Activated CD8-positive, alpha-beta memory T cell treated with anti-CD3 and anti-CD28 coated beads for 1 hour (primary cell): ENCODE measurements at regions not wholly inside any gene's neighbourhood (a gene's known extent, or its start where the extent isn't known, plus 50 kb on each side); places are given as distances from the start of the nearest gene placed in this dataset.

Source experiments
- DNase-seq, 2 donors: peaks; one replicate each; pipeline ENCODE4 v3.0.0-alpha.2; 2020; ENCODE audit warnings: low read depth in 1 of 2; ENCODE audit errors: extremely low read depth in 1 of 2

GRCh38 chr11:128232588-128232987 is 354.8 kb downstream of the ETS1 start:
- no peak for DNase-seq

GRCh38 chr11:128231845-128232410 is 355.4 kb downstream of the ETS1 start:
- DNase-seq: no peak

- DNase-seq: no peak
Observed at GRCh38 chr11:128227466-128227865, 359.9 kb downstream of the ETS1 start.

GRCh38 chr11:128226106-128226716 is 361.1 kb downstream of the ETS1 start:
- no peak for DNase-seq

- no peak for DNase-seq
Observed at GRCh38 chr11:128222245-128222884, 365.0 kb downstream of the ETS1 start.

- no peak for DNase-seq
Observed at GRCh38 chr11:128219731-128220120, 367.6 kb downstream of the ETS1 start.

- no peak for DNase-seq
Observed at GRCh38 chr11:128216198-128216597, 371.2 kb downstream of the ETS1 start.

- DNase-seq: no peak
Observed at GRCh38 chr11:128215238-128215882, 372.0 kb downstream of the ETS1 start.

GRCh38 chr11:128214263-128214662 is 373.1 kb downstream of the ETS1 start:
- no peak for DNase-seq

GRCh38 chr11:128213461-128213860 is 373.9 kb downstream of the ETS1 start:
- no peak for DNase-seq

GRCh38 chr11:128212324-128212723 is 375.0 kb downstream of the ETS1 start:
- DNase-seq: no peak

GRCh38 chr11:128210148-128210940 is 377.0 kb downstream of the ETS1 start:
- no peak for DNase-seq

- no peak for DNase-seq
Observed at GRCh38 chr11:128209138-128209435, 378.3 kb downstream of the ETS1 start.

- DNase-seq: no peak
Observed at GRCh38 chr11:128208329-128209137, 378.8 kb downstream of the ETS1 start.

- DNase-seq: no peak
Observed at GRCh38 chr11:128207861-128208321, 379.5 kb downstream of the ETS1 start.

- no peak for DNase-seq
Observed at GRCh38 chr11:128206461-128206860, 380.9 kb downstream of the ETS1 start.

GRCh38 chr11:128205796-128206195 is 381.6 kb downstream of the ETS1 start:
- DNase-seq: no peak

- no peak for DNase-seq
Observed at GRCh38 chr11:128204898-128205297, 382.5 kb downstream of the ETS1 start.

- no peak for DNase-seq
Observed at GRCh38 chr11:128201801-128202200, 385.6 kb downstream of the ETS1 start.

GRCh38 chr11:128201009-128201408 is 386.3 kb downstream of the ETS1 start:
- no peak for DNase-seq
